Esophagus muscularis mucosa (tissue), 4 donors: ENCODE measurements at regions not wholly inside any gene's neighbourhood (a gene's known extent, or its start where the extent isn't known, plus 50 kb on each side); places are given as distances from the start of the nearest gene placed in this dataset.

Experiments
- DNase-seq: peaks from one replicate; pipeline ENCODE4 v3.0.0-alpha.2; 2017; ENCODE audit errors: extremely low spot score
- H3K27ac ChIP-seq, 4 donors: fragments of 200-600 bp; sonication (generic); replicated peaks in 1 of 4; 1 replicate in 3 of 4; 2 replicates in 1 of 4; pipeline ENCODE4 v1.5.1; 2016 to 2019; ENCODE audit warnings: mild to moderate bottlenecking in 1 of 4
- H3K27me3 ChIP-seq, 4 donors: fragments of 200-600 bp; sonication (generic); one replicate each; pipeline versions ENCODE4 v1.5.1 to v1.6.0; 2016 to 2019
- H3K36me3 ChIP-seq, 4 donors: fragments of 200-600 bp; sonication (generic); one replicate each; pipeline ENCODE4 v1.5.1; 2016 to 2019
- H3K4me1 ChIP-seq, 4 donors: fragments of 200-600 bp; sonication (generic); one replicate each; pipeline ENCODE4 v1.5.1; 2016 to 2019
- H3K4me3 ChIP-seq, 4 donors: fragments of 200-600 bp; sonication (generic); 1 replicate in 2 of 4; 2 replicates in 2 of 4; pipeline ENCODE4 v1.5.1; 2016 to 2019; ENCODE audit warnings: mild to moderate bottlenecking in 4 of 4, moderate library complexity in 1 of 4
- H3K9me3 ChIP-seq, 4 donors: fragments of 200-600 bp; sonication (generic); 1 replicate in 3 of 4; 2 replicates in 1 of 4; pipeline ENCODE4 v1.5.1; 2016 to 2019
- EP300 ChIP-seq: sonication (generic); formaldehyde crosslinking; IDR thresholded peaks from one replicate; pipeline ENCODE4 v1.6.1; 2017; ENCODE audit warnings: antibody characterized with exemption
- POLR2A ChIP-seq: fragments of 450-650 bp; IDR thresholded peaks from one replicate; pipeline ENCODE4 v1.6.1; 2017; ENCODE audit warnings: antibody characterized with exemption, moderate library complexity, mild to moderate bottlenecking, low read depth
- POLR2AphosphoS5 ChIP-seq, 2 donors: sonication (generic); formaldehyde crosslinking; IDR thresholded peaks; one replicate each; pipeline ENCODE4 v1.6.1; 2017; ENCODE audit warnings: antibody characterized with exemption in 2 of 2
- WGBS: methylation state at CpG from one replicate; pipeline ENCODE4 v1.1.5; 2018; 5-methylcytosine and 5-hydroxymethylcytosine counted together
- intact Hi-C: fragments of 100-400 bp; cut with DNase I; formaldehyde crosslinking; loops from one replicate; pipeline ENCODE4 v1.15.1; 2023
- TF ChIP-seq, protein P1 (sequence below), 3 experiments: fragments of 200-600 bp in 2 of 3; fragments of 450-650 bp in 1 of 3; sonication (generic) in 2 of 3; IDR thresholded peaks; one replicate each; pipeline ENCODE4 v1.5.1; 2017 to 2019; ENCODE audit warnings: antibody characterized with exemption in 3 of 3, mild to moderate bottlenecking in 2 of 3, moderate library complexity in 1 of 3

DNA sequence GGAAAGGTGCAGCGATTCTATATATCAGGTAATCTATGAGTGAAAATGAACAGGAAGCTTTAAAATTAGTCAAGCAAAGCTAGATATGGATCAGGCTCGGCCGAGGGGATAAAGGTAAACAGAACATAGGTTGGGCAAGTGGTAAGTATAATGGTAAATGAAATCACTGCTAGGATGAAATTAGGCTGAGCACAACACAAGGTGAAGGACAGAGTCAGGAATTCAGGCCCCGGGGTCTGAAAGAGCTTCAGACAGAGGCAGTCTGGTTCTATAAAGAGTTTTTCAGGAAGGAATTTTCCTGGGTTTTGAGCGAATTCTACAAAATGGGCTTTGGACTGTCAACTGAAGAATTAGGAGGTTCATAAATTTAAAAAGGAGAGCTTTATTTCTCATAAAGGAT is 513.2 kb upstream of the CDH2 start:
- WGBS, result 74% methylated on average over 5 of the region's 5 CpGs
- Histone ChIP-seq H3K4me3 (no peak overlapping the region), H3K27me3 (no peaks in the 10 kb centered on the region), H3K9me3 (no peaks in the 10 kb centered on the region), H3K36me3 (no peaks in the 10 kb centered on the region), H3K4me1 (no peaks in the 10 kb centered on the region), H3K27ac (no peak overlapping the region)
- intact Hi-C loops, result no loop called here
- DNase-seq, result no peak
- TF ChIP-seq POLR2A, result no peak
- no peak for TF ChIP-seq POLR2AphosphoS5 (IDR thresholded peaks at IDR 0.05)

GRCh38 chr18:28689588-28689987 is 512.7 kb upstream of the CDH2 start:
- Histone ChIP-seq H3K4me1 (no peaks in the 10 kb centered on the region), H3K9me3 (no peaks in the 10 kb centered on the region), H3K27ac (no peak overlapping the region), H3K36me3 (no peaks in the 10 kb centered on the region), H3K4me3 (no peak overlapping the region), H3K27me3 (no peaks in the 10 kb centered on the region)
- DNase-seq, result no peak
- intact Hi-C loops, result no loop called here
- WGBS, result 55% methylated on average over 1 of the region's 1 CpG
- TF ChIP-seq POLR2AphosphoS5 (IDR thresholded peaks at IDR 0.05) (no peak), POLR2A (no peak), EP300 (no peak)
- TF ChIP-seq, protein P1, sequence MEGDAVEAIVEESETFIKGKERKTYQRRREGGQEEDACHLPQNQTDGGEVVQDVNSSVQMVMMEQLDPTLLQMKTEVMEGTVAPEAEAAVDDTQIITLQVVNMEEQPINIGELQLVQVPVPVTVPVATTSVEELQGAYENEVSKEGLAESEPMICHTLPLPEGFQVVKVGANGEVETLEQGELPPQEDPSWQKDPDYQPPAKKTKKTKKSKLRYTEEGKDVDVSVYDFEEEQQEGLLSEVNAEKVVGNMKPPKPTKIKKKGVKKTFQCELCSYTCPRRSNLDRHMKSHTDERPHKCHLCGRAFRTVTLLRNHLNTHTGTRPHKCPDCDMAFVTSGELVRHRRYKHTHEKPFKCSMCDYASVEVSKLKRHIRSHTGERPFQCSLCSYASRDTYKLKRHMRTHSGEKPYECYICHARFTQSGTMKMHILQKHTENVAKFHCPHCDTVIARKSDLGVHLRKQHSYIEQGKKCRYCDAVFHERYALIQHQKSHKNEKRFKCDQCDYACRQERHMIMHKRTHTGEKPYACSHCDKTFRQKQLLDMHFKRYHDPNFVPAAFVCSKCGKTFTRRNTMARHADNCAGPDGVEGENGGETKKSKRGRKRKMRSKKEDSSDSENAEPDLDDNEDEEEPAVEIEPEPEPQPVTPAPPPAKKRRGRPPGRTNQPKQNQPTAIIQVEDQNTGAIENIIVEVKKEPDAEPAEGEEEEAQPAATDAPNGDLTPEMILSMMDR (IDR thresholded peaks at IDR 0.05), result no peak

GRCh38 chr18:28684746-28685355 is 507.9 kb upstream of the CDH2 start:
- WGBS, result 58% methylated on average over 3 of the region's 3 CpGs
- intact Hi-C loops, result no loop called here
- Histone ChIP-seq H3K27ac (no peak overlapping the region), H3K4me1 (no peaks in the 10 kb centered on the region), H3K9me3 (no peaks in the 10 kb centered on the region), H3K4me3 (no peak overlapping the region), H3K27me3 (no peaks in the 10 kb centered on the region), H3K36me3 (no peaks in the 10 kb centered on the region)
- no peak for DNase-seq
- no peak for TF ChIP-seq POLR2A
- TF ChIP-seq, protein P1 (IDR thresholded peaks at IDR 0.05), result no peak
- TF ChIP-seq EP300, result no peak

- H3K27ac ChIP-seq, result no peak overlapping the region
- TF ChIP-seq POLR2A, result no peak
- TF ChIP-seq, protein P1 (IDR thresholded peaks at IDR 0.05), result no peak
- no peak for TF ChIP-seq POLR2AphosphoS5 (IDR thresholded peaks at IDR 0.05)
- no peak for TF ChIP-seq EP300
- no peaks in the 10 kb centered on the region for H3K4me1 ChIP-seq
- DNase-seq, result no peak
- H3K27me3 ChIP-seq, result no peaks in the 10 kb centered on the region
- H3K9me3 ChIP-seq, result no peaks in the 10 kb centered on the region
- H3K36me3 ChIP-seq, result no peaks in the 10 kb centered on the region
- no peak overlapping the region for H3K4me3 ChIP-seq
- intact Hi-C loops, result no loop called here
Observed at GRCh38 chr18:28682912-28683311, 506.0 kb upstream of the CDH2 start.

GRCh38 chr18:28669165-28669564 is 492.2 kb upstream of the CDH2 start:
- H3K4me3 ChIP-seq, result no peak overlapping the region
- no peak for DNase-seq
- no peaks in the 10 kb centered on the region for H3K27me3 ChIP-seq
- intact Hi-C loops, result no loop called here
- WGBS, result 87% methylated on average over 1 of the region's 1 CpG
- H3K36me3 ChIP-seq, result no peaks in the 10 kb centered on the region
- no peaks in the 10 kb centered on the region for H3K9me3 ChIP-seq
- no peak overlapping the region for H3K27ac ChIP-seq
- no peaks in the 10 kb centered on the region for H3K4me1 ChIP-seq
- TF ChIP-seq POLR2AphosphoS5 (IDR thresholded peaks at IDR 0.05), result no peak
- TF ChIP-seq, protein P1 (IDR thresholded peaks at IDR 0.05), result no peak
- no peak for TF ChIP-seq EP300
